ENCODE measurements at regions not wholly inside any gene's neighbourhood (a gene's known extent, or its start where the extent isn't known, plus 50 kb on each side); places are given as distances from the start of the nearest gene placed in this dataset.

DNA sequence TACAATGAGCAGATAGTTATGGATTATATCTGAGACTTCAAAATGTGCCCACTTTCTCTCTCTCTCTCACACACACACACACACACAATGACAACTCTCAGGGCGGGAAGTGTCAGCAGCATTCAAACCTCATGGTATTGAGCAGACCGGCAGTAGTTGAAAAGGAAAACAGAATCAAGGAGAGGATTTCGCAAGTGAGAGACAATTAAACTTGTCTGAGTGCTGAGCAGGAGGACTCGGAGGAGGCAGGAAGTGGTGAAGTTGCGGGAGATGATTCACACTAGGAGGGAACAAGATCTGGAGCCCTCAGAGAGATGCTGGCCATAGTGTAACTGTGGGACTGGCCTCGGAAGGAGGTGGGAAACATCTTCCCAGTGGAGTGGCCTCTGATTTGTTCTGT is 353.1 kb downstream of the EFNB2 start:
- TF ChIP-seq CTCF (IDR thresholded peaks at IDR 0.05), result no peak
- TF ChIP-seq POLR2A (IDR thresholded peaks at IDR 0.05), result no peak
- TF ChIP-seq POLR2AphosphoS5 (IDR thresholded peaks at IDR 0.05), result no peak

Measured in breast epithelium (tissue), 3 donors.